HG03095 (cell line): ENCODE measurements at regions not wholly inside any gene's neighbourhood (a gene's known extent, or its start where the extent isn't known, plus 50 kb on each side); places are given as distances from the start of the nearest gene placed in this dataset.
"Not testable (repeated sequence)": the region's sequence is repeated elsewhere in the genome, so short reads cannot be mapped to it uniquely, and the experiment has no call there.

Experiments used
- ATAC-seq: cut with Tn5 transposase; IDR thresholded peaks from one replicate; pipeline ENCODE4 v1.9.1; 2021; ENCODE audit warnings: moderate library complexity; ENCODE audit not compliant: unreplicated experiment

DNA sequence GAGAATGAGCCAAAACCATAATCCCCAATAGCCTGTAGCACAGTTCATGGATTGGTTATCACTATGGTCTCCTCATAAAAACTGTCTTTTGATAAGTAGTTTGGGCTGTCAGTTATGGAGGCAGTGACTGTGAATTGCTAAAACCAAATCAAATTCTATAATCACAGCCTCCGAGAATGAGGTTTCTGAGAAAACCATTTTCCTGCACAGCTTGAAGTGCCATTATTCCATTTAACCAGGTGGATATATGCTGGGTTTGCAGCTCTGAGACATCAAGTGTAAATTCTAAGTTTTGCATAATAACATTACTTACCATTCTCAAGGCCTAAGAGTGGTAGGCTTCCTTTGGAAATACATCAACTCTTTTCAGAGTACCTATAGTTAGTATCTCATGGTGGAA lies 485.4 kb downstream of the FRK start:
- no peak for ATAC-seq

- no peak for ATAC-seq
These were observed 486.8 kb downstream of the FRK start for GRCh38 chr6:115573861-115574260.

DNA sequence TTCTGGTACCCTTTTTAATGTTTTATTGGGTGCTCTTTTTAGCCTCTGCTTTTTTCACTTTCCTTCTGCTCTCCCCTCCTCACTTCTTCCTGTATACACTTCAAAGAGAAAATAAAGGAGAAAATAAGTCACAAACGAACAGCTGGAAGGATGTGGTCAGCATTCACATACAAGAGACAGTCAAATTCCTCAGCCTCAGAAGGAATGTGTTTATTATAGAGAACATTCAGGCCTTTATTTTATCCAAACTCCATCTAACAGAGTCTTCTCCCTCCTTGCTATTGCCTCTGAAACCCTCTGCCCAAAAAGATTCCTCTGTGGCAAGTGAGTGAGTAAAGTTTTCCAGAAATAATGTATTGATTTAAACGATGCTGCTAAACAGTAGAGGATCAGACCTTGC lies 490.4 kb downstream of the FRK start:
- no peak for ATAC-seq

DNA sequence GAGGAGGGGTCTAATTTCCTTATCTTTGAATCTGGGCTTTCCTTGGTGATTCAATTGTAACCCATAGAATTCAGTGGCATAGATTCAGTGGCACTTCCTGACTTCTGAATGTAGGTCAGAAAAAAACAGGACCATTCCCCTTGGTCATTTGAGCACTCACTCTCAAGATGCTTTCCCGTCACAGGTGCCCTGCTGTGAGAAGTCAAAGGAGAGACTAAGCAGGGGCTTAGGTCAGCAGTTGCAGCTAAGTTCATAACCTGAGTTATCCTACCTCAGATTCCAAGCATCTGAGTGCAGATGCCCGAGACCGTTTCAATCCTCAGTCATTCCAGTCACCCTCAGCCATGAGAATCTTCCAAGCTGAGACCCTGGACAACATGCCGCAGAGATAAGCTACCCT lies 506.6 kb downstream of the FRK start:
- ATAC-seq, result no peak

GRCh38 chr6:115551527-115551926 lies 509.2 kb downstream of the FRK start:
- no peak for ATAC-seq

DNA sequence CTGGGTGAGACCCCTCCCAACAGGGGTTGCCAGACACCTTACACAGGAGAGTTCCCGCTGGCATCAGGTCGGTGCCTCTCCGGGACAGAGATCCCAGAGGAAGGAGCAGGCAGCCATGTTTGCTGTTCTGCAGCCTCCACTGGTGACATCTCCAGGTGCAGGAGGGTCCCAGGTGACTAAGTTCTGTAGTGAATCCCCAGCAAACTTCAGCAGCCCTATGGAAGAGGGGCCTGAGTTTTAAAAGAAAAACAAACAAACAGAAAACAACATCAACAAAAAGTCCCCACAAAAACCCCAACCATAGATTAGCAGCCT lies 515.1 kb downstream of the FRK start:
- ATAC-seq, result no peak

DNA sequence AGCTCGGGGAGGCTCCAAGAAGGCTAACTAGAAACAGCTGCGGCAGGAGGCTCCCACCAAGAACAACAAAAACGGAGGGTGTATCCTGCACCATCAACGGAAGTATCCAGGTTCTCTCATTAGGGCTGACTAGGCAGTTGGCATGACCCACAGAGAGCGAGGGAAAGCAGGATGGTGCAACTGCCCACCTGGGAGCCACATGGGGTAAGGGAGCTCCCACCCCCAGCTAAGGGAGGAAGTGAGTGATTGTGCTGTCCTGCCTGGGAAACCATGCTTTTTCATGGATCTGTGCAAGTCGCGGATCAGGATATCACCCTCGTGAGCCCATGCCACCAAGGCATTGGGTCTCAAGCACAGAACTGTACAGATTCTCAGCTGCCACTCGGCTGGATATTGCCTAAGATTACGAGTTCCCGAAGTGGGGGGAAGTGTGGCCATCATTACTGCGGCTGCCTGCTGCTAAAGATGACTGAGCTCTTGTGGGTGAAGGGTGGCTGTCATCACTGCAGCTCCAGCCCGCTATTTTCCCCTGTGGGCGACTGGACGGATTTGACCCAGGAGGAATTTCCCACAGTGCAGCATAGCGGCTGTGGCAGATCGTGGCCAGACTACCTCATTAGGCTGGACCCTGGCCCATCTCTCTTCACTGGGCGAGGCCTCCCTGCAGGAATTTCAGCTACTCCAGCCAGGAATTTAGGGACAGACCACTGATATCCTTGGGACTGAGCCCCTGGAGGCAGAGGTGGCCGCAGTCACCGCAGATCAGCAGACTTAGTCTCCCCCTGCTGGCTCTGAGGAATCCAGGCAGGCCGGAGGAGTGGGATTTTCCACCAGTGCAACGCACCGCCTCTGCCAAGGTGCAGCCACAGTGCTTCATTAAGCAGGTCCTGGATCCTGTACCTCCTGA lies 515.7 kb downstream of the FRK start:
- no peak for ATAC-seq

DNA sequence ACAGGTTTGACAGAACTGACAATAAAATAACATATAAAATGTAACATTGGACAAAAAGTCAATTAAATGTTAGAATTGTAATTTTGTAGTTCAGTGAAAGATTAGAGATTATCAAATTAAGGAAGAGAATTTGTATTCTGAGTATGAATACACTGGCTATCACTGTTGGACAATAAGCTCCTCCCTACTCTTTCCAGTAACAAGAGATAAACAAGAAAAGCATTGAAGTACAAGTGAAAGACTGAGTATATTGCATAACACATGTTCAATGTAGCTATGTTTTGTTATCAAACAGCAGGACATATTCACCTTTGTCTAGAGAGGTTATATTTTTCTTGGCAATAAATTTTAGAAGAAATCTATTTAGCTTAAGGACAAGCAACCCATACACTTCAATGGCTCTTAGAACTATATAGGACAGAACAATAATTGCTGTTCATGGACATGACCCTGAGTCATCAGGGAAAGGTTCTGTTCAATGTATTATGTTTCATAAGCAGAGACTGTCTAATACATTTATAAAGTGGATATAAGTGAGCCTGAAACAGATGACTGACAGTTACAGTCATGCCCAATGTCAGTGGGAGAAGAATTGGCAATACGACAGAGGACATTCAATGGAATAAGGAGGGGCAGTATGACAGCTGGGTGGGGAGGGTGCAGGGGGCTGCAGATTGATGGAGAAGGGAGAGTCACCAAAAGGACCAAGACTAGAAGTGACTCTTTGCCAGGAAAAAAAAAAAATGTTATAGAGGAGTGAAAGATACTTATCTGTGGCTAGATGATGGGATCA lies 520.4 kb downstream of the FRK start:
- no peak for ATAC-seq

DNA sequence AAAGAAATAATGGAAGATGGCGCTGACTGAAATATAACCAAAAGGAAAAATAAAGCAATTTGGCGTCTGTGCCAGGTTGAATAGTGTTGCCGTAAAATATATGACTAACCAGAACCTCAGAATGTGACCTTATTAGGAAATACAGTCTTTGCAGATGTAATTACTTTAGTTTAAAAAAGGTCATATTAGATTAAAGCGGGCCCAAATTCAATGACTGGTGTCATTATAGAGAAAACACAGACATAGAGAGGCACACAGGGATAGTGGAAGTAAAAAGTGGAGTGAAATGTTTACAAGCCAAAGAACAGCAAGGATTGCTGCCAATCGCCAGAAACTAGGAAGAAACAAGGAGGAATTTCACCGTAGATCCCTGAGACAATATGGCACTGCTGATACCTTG lies 521.2 kb downstream of the FRK start:
- no peak for ATAC-seq

DNA sequence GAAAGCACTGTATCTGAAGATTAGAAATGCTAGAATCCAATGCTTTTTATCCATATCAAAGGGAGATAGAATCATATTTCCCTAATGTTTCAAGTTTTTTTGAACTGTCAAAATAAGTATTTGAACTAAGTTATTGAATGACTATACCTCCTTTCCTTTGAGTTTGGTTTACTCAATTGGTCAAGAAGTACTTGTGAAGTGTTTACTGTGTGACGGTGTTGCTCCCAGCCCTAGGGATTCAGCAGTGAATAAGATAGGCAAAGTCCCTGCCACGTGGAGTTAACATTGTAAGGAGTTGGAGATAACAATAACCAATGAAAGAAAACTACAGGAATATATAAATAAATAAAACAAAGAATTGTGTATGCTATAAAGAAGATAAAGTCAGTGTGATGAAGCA lies 535.9 kb downstream of the FRK start:
- ATAC-seq, result no peak

GRCh38 chr6:115521747-115522146 lies 538.9 kb downstream of the FRK start:
- ATAC-seq, result not testable (repeated sequence)

DNA sequence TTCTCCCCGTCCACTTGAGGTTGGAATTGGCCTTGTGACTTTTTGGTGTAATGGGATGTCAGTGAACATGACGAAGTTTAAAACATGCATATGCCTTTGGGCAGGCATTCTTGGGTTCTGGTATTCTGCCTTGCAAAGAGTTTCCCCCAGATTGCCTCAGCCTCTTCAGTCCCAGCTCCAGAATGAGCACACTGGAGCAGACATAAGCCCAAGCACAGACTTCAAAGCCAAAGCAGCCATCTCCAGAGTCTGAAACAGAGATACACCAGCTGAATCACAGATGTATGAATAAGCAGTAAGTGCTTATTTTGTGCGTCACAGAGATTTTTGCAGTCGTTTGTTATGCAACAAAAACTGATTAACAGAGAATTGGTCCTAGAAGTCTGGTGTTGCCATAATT lies 546.0 kb downstream of the FRK start:
- ATAC-seq, result no peak

DNA sequence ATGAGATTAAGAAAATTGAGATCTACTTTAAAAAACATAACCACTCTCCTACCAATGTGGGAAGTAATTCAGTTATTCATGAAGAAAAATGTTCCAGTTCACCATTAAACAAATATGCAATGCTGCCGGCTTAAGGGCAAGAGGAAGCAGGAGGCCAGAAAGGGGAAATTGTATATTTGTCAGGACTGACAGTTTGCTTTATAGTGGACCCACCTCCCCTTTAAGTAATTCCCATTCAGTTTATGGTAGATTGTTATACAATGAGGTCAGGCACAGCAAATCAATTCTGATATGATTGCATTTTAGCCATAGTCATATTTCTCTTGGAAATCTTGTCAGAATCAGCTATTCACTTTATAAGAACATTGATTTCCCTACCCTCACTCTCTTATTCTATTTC lies 547.8 kb downstream of the FRK start:
- no peak for ATAC-seq

- no peak for ATAC-seq
These were observed 548.9 kb downstream of the FRK start for GRCh38 chr6:115511771-115512170.

DNA sequence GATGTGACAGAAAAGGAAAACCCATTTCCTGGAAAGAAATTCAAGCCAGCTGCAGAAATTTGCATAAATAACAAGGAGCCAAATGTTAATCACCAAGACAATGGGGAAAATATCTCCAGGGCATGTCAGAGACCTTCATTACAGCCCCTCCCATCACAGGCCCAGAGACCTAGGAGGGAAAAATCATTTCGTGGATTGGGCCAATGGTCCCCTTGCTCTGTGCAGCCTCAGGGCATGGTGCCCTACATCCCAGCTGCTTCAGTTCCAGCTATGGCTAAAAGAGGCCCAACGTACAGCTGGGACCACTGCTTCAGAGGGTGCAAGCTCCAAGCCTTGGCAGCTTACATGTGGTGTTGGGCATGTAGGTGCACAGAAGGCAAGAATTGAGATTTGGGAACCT lies 558.3 kb downstream of the FRK start:
- not testable (repeated sequence) for ATAC-seq

DNA sequence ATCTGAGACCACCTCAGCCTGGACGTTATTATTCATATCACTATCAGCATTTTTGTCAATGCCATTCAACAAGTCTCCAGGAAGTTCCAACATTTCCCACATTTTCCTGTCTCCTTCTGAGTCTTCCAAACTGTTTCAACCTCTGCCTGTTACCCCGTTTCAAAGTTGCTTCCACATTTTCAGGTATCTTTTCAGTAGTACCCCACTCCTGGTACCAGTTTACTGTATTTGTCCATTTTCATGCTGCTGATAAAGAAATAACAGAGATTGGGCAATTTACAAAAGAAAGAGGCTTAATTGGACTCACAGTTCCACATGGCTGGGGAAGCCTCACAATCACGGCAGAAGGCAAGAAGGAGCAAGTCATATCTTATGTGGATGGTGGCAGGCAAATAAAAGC lies 565.5 kb downstream of the FRK start:
- ATAC-seq, result no peak

DNA sequence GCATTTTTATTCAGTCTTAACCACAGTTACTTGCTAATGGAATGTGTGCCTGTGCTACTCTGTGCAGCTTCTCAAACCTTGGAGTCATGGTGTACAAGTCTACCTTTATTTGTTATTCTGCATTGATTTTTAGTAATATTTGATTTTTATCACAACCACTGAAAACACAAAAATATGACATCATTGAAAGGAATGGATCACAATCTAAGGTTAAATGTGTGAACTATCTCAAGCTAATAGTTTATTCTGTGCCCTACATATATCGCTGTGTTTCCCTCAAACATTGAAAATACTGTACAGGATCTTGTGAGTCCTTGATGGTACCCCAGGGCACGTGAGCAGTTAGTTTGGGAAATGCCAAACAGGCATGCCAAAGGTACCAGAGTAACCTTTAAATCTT lies 573.4 kb downstream of the FRK start:
- no peak for ATAC-seq

DNA sequence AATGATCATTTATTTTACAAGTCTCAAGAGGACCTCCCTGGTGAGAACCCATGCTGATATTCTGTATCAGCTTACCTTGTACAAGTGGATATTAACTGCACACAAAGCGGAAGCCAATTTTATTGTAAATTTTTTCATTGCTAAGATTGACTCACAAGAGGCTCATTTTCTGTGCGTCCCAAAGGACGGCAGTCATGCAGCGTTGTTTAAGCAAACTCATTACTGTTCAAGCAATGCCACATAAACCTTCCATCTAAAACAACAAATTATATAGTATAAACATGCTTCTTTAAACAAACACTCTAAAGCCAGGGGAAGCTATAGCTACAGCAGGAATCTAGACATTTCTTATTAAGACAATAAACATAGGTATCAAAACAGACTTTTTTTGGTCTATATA lies 575.3 kb downstream of the FRK start:
- no peak for ATAC-seq

- not testable (repeated sequence) for ATAC-seq
These were observed 580.1 kb downstream of the FRK start for GRCh38 chr6:115480543-115480942.

DNA sequence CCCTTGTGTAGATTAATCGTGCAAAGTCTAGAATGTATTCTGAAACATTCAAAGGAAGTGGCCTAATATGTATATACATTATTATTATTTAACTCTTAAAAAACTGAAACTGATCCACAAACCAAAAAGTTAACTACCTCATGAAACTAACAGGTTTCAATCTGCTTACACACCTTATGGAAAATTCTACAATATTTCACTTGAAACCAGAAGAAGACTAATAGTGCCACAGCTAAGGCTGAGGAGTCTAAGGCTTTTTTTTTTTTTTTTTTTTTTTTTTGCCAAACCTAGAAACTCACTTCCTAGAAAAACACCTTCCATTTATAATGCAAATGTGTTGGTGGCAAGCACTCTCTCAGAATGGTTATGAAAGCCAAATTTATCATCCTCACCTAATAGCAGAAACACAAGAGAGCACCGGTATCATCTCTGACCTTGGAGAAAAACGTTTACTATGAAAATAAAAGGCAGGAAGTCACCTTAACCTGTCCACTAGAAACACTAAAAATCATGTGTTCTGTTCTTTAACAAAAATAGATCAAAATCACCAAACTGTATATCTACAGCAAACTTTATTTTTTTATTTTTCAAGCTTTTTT lies 586.1 kb downstream of the FRK start:
- no peak for ATAC-seq

DNA sequence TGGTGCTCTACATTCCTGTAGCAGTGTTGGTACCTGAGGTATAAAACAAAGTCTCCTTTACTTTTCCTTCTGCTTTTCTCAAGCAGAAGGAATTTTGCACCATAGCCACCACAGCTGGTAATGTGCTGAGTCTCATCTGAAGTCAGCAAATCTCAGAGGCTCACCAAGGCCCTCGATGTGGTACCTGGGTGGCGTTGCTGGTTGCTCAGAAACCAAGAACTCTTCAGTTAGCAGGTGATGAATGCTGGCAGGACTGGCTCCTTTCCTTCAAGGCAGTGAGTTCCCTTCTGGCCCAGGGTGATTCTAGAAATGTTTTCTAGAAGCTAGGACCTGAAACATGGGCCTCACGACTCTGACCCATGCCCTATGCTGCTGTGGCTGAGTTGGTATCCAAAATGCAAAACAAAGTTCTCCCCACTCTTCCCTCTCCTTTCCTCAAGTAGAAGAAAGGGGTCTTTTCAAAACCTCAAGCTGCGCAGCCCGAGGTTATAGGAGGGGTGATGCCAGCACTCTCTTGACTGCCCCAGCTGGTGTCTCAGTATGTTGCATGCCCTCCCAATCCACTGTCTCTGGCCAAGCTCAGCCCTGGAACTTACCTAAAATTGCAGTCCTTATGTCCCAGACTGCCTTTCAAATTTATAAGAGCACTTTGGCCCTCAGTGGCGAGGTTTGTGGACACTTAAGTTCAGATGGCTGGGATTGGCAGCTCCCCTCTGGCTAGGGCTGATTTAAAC lies 592.3 kb downstream of the FRK start:
- no peak for ATAC-seq
